NCI-H187 (cell line): ENCODE measurements at regions not wholly inside any gene's neighbourhood (a gene's known extent, or its start where the extent isn't known, plus 50 kb on each side); places are given as distances from the start of the nearest gene placed in this dataset.

Experiments used
- DNase-seq, 2 experiments: peaks; one replicate each; lab custom pipeline; 2025; lab: John Stamatoyannopoulos, UW

DNA sequence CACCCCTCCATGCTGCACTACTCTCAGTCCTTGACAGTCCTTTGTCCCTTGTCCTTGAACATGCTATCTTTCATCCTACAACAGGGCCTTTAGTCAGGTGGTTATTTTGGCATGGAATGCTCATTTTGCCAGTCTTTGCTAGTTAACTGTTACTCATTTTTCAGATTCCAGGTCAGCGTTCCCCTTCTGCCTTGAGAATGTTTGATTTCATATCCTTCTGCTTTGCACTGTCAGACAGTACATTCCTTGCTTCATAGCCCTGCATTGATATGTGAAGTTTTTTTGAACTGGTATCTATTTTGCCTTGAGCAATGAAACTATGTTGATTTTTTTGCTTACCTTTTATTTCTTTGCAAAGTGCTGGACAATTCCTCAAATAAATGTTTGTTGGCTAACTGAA, 638.2 kb upstream of the SEMA6A start:
- DNase-seq = no peak

DNA sequence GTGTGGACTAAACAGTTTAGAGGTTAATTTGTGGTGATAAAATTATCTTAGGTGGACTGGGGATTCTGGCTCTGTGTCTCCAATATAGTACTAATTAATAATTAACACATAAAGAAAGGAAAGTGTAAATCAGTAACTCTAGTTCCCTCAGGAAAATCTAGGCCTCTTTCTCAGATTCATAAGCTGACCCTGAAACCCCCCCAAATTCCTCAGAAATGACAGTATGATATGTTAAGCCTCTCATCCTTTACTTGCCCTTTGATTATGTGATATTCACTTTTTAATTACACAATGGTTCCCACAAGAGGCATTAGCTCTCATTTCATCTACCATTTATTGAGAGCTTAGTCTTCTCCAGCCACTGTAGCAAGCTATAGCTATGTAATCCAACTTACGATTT, 636.2 kb upstream of the SEMA6A start:
- DNase-seq = no peak

DNA sequence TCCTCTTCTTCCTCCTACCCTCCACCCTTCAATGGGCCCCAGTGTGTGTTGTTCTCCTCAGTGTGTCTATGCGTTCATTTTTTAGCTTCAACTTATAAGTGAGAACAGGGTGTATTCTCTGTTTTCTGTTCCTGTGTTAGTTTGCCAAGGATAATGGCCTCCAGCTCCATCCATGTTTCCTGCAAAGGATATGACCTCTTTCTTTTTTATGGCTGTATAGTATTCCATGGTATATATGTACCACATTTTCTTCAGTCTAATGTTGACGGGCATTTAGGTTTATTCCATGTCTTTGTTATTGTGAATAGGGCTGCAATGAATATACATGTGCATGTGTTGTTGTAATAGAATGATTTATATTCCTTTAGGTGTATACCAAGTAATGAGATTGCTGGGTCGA, 634.9 kb upstream of the SEMA6A start:
- DNase-seq = no peak

DNA sequence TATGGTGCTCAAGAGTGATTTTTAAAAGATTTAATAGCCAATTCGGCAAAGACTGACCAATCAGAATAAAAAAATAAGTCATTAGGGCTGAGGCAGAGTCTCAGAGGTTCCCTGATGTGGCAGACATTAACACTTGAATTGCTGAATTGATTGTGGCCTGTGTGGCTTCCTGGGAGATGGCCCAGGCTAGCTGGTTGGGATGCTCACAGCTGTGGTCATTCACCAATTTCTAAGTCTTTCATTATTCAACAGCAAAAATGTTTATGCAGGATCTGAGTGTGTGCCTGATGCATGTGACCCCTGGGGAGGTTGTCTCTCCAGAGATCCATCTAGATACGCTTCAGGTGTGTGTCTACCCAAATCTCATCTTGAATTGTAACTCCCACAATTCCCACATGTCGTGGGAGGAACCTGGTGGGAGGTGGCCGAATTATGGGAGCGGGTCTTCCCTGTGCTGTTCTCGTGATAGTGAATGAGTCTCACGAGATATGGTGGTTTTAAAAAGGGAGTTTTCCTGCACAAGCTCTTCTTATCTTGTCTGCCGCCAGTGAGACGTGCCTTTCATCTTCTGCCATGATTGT, 632.6 kb upstream of the SEMA6A start:
- no peak for DNase-seq

DNA sequence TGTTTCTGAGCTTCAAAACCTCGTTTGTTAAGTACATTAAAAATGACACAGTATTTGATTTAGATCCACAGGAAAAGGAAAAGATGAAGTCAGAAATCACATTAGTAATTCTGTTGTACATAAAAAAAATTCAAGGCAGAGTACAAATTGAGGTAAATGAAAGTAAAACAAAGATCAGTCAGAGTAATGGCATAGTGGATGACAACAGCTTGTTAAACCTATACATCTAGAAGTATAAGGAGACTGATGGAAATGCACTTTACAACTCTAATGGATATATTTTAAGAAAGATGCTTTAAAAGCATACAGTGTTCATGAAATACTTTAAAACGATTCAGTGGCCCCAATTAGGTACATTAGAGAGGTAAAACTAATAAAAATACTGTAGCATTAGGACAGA, 631.3 kb upstream of the SEMA6A start:
- DNase-seq = no peak

DNA sequence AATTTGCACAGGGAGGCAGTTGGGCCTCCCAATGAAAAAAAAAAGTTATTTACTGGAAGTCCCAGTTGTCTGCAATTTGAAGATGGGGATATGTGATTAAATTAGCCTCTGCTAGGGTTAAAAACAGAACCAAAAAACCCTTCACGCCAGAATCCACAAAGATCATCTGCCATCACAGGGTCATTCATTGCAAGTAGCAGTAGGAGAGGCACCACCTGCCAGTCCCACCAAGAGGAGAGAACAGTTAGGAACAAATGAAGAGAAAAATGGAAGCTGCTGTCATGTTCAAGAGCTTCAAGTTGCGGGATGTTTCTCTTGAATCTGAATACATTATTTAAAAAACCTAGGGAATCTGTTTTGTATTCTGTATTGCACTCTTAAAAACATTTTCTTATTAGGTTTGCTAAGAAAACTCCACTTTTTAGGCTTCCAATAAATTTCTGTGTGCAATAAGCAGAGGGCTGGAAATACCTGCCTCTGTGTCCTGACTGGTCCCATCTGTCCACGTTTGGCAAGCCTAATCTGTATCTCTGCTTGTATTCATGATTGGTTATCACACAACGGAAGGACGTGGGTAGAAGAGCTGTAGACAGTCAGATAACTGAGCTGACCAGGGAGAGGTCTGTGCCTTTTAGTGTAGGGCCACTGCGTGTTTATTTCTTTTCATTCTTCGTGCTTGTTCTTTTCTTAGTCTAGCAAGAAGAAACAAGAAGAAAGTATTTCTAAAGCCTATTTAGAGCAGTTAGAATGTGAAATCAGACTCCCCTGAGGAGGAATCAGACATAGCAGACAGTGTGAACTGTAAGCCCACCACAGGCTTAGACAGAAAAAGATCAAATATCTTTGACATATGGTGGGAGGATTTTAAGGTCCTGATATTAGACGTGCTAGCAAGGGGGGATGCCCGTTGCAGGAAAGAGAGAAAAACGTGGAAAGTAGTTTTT, 630.6 kb upstream of the SEMA6A start:
- DNase-seq = no peak

DNA sequence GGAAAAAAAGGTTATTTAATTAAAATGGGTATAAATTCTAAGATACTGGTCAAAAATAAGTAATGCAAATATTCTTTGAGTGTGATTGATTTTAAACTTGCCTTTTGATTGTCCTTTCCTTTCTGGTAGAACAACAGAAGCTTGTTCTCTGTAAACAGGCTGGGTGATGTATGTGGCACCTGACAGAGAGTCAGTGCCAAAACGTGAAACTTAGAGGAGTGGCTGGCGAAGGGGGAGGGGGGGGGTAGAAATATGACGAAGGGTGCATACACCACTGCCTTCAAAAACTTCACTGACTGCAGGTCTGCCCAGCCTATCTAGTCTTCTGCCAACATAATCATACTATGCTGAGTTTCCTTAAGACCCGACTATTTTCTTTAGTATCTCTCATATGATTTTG, 629.8 kb upstream of the SEMA6A start:
- DNase-seq = no peak

DNA sequence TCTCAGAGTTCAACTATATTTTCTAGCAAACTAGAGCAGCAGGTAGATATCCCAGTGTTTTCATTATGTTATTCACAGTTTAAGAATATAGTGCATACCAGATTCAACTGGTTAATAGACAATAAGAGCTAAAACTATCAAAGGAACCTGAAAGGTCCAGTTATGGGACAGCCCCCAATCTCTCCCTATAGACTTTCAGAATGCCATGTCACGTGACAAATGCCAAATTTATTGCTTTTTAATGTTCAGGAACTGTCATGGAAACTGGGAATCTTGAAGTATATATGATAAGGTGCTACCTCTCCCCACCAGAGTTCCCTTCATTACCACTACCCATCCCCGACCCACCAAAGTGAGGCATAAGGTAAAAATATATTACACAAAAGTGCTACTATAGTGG, 629.0 kb upstream of the SEMA6A start:
- DNase-seq = no peak

DNA sequence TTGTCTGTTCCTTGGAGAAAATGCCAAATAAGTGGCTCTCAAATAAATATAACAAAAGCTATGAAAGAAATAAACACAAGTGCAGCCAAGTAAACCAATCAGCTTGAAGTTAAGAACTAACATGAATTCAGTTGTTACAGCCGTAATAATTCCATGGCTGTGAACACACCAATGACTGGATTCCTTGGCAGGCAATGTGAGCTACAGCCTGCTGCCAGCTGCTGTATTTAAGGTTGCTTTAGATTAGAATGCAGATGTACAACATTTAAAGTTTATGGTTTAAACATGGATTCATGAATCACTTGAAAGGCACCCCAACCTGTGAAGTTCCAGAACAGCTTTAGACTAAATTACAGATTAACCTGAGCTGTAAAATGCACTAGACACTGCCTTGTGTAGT, 626.4 kb upstream of the SEMA6A start:
- no peak for DNase-seq

DNA sequence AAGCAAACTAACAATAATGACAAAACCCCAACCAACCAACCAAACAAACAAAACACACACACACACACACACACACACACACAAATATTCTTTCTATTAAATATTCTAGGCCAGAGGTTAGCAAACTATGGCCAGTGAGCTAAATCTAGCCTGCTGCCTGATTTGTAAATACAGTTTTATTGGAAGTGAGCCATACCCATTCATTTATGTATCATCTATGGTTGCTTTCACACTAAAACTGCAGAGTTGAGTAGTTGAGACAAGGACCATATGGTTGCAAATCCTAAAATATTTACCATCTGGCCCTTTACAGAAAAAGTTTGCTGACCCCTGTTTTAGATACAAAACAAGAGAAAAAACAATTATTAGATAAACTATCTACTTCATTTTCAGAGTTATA, 620.5 kb upstream of the SEMA6A start:
- DNase-seq = no peak

DNA sequence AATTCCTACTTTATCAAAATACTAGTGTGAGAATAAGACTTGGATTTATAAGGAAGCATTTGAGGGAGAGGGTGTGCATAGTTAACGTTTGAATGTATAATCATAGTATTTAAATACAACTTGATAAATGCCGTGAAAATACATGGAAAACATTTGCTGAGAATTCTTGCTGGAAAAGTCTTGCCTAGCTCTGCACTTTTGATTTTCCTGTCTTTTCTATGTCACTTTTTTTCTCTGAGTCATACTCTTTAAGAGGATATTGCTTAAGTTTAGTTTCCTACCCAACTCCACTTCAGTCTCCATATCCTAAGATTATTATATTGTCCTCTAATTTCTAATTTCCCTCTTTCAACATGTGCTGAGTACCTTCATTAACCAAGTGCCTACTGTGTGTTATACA, 616.6 kb upstream of the SEMA6A start:
- DNase-seq = no peak

DNA sequence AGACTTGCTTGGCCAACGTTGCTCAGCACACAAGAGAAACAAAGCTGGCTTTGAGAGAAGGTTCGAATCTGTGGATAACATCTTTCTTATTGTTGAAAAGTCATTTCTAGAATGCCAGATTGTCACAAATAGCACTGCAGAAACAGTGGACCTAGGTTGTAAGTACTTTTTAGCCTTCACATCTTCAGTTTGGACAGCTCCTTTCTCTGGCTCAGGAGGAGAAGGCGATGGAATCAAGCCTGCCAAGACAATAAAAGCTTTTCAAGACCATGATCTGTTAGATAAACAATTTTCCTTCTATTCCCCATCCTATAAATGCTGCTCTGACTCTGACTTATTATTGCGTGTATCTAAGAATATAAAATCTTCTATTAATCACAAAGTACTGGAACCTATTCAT, 615.2 kb upstream of the SEMA6A start:
- DNase-seq = no peak

DNA sequence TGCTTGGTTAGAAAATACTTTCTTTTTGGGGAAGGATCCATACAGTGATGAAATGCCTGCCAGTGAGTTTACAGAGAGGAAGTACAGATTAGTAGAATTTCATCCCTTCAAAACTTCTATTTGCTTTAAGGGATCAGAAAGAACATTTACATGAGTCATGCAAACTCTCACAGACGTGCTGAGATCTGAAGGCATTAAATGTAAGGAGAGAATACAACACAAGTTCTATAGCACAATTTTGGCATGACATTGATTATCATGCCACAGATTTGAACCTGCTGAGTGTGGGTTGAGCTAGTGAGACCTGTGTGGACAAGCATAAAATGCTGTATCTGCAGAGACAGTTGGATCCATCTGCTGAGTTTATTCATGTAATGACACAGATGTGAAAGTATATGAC, 613.6 kb upstream of the SEMA6A start:
- DNase-seq = no peak

DNA sequence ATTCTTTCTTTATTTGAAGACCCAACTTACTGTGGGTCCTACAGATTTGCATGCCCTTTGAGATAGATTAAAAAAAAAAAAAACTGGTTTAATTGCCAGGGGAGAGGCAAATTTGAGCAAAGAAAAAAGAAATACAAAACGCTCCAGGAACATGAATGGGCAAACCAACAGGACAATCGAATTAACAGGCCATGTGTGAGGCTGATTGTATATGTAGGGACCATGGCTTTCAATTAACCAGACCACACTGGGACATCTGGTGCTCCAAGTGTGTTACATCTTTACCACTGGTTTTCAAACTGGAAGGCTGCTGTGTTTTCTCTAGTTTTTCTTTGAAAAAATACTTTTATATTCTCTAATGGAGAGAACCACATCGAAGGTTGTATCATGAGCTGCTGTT, 612.1 kb upstream of the SEMA6A start:
- no peak for DNase-seq

DNA sequence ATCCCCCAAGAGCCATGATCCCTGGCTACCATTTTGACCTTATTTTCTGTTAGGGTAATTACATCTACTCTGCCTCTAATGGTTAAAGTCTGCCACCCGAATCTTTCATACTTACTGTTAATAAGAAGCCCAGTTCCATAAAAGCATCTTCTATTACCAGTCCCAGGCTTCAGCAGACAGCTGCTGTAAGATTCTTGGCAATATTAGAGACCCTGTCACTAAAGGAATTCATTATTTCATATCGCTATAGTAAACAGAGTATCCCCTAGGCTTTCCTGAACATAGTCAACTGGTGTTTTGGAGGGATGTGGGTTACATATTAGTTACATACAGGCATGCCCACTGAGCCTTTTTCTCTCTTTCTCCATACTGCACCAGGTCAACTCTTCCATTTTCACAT, 608.7 kb upstream of the SEMA6A start:
- DNase-seq = no peak

DNA sequence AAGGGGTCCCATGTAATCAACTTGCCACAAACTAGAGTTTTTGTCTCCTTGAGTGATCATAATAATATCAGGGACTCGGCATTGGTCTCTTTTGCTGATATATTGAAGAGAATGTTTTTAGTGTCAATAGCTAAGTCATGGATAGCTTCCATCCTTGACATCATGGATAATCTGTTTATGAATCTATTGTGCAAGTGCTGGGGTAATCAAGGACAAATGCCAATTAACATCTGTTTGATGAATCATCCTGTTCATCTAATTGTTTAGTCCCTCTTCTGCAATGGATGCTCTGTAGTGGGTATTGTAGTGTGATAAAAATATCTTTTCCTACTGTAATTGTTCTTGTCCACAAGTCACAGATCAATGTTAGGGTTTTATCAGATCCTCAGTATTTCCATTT, 607.5 kb upstream of the SEMA6A start:
- no peak for DNase-seq

DNA sequence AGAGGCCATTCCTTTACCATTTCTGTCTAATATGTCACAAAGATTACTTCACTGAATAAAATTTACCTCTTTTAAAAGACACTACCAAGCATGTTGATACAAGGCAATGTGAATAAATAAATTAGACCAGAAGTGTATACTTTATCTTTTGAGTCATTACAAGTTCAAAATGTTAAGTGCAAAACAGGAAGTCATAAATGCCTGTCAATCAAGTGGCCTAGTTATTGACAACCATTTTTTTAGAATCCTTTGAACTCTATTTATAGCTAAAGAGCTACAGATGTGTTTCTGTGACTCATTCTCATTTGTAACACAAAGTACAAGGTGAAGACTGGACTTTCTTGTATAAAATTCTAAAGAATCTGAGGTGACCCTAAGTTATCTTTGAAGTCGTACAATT, 602.7 kb upstream of the SEMA6A start:
- no peak for DNase-seq

DNA sequence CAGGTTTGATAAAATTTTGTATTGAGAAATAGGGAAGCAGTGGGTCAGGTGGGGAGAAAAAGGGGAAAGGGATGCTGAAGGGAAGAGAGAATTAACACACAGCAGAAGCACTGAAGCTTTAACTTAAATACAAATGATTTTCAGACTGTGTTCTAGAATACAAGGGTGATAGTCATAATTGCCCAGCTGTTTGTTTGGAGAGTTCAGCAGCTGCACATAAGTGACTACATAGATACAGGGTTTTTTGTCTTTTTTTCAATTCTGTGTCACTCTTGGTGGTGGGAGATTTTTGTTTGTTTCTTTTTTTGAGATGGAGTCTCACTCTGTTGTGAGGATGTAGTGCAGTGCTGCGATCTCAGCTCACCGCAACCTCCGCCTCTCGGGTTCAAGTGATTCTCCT, 590.4 kb upstream of the SEMA6A start:
- DNase-seq = no peak

DNA sequence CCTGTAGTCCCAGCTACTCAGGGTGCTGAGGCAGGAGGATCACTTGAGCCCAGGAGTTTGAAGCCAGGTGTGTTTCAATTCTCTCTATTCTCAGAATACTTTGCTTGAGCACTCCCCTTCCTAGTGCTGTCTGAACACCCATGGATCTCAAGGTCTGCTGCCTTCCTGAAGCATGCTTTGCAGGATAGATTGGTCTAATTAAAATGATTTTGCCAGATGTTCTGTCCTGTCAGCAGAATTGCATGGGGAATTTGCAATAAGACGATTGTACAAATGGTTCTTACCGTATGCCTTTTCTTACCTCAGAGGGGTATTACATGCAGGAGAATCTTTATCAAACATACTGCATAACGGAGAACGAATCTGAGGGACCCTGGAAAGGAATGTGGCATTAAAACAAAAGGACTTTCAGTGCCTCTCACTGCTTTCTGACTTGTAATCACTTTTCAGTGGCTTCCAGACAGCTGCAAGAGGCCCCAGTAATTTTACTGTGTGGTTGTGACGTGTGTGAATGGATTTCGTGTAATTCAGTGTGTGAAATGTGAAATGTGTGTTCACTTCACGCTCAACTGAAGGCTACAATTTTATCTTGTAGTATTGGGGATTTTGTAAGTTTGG, 587.2 kb upstream of the SEMA6A start:
- no peak for DNase-seq

DNA sequence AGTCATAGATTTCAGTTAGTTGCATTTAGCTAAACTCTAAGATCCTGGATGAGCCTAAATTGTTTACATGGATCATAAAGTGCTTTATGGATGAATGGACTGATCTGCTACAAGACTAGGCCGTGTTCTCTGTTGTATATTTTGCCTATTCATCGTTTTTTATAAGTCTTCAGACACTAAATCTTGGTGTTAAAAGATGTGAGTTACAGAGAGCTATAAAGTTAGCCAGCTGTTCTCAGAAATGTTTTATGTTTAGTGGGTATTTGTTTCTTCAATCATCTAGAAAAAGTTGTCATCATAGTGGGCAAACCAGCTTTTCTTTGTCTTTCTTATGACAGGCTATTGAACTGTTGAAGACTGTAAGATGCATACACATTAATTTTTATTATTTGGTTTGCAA, 585.8 kb upstream of the SEMA6A start:
- DNase-seq = no peak

DNA sequence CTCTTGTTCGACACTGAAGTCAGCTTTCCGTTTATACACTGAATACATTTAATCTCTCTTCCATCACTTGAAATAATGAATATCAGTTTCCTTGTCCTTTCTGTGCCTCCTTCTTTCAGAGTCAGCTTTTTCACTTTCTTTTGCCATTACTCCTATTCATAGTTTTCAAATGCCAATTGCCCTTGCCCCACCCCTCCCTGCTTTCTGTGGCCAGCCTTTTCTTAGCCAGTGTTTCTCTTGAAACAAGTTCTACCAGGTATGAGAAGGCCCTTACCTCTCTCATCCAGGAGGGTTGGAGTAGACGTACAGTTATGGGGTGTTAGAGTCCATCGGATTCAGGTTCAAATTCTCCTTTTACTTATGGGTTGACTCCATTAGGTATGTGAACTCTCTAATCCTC, 574.7 kb upstream of the SEMA6A start:
- DNase-seq = no peak

DNA sequence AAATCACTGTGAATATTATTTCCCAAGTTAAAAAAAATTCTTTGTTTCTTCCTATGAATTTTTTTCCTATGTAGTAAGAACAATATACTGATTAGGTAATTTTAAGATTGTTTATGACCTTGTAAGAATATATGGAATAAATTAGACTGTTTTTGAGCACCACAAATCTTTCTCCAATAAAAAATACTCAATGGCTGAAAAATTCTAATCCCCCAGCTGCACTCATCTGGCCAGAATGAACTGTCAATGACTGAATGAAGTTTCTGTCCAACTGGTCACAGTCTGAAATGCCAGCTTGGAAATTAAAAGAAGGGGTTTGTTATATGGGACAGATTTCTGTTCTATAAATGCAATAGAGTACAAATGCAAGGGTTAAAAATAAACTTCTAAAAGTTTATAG, 569.5 kb upstream of the SEMA6A start:
- no peak for DNase-seq

DNA sequence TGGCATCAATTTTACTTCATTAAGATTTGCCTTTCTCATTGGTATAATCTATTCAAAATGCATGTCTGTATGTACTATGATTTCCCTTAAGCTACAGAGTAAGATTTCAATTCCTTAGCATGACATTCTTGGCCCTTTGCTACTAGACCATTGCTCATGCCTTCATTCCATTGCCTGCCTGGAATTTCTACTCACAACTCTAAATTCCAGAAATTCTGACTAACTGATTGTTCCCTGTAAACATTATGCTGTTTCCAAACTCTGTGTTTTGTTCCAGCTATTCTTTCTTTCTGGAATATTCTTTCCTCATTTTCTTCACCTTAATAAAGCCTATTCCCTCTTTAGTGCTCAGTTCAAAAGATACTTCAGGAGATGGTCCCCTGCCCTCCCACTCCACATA, 568.8 kb upstream of the SEMA6A start:
- no peak for DNase-seq
